DOHH2 (cell line): ENCODE measurements at regions not wholly inside any gene's neighbourhood (a gene's known extent, or its start where the extent isn't known, plus 50 kb on each side); places are given as distances from the start of the nearest gene placed in this dataset.

ENCODE experiments used
- H3F3A ChIP-seq: fragments of 200-600 bp; sonication (generic), shearing (Covaris generic); 2 replicates; pipeline ENCODE4 v1.6.0; 2016; ENCODE audit warnings: antibody characterized with exemption, mild to moderate bottlenecking; ENCODE audit not compliant: control insufficient read depth, insufficient read depth
- H3K27ac ChIP-seq: fragments of 200-600 bp; sonication (generic); 2 replicates; pipeline ENCODE4 v1.5.1; 2014; ENCODE audit warnings: low read depth, mild to moderate bottlenecking, low read length, moderate library complexity
- H3K27me3 ChIP-seq: fragments of 200-600 bp; sonication (generic); 2 replicates; pipeline ENCODE4 v1.6.1; 2014; ENCODE audit warnings: mild to moderate bottlenecking, low read length, mixed read lengths; ENCODE audit not compliant: control insufficient read depth
- H3K36me3 ChIP-seq: fragments of 200-600 bp; sonication (generic); 2 replicates; pipeline ENCODE4 v1.6.1; 2014; ENCODE audit warnings: mild to moderate bottlenecking, low read length, moderate library complexity, mixed read lengths; ENCODE audit not compliant: control insufficient read depth
- H3K4me1 ChIP-seq: fragments of 200-600 bp; sonication (generic); 2 replicates; pipeline ENCODE4 v1.6.1; 2014; ENCODE audit warnings: mild to moderate bottlenecking, low read length, mixed read lengths; ENCODE audit not compliant: control insufficient read depth
- H3K4me2 ChIP-seq: fragments of 200-600 bp; sonication (generic); 2 replicates; pipeline ENCODE4 v1.6.0; 2014; ENCODE audit warnings: mild to moderate bottlenecking, low read length, moderate library complexity
- H3K4me3 ChIP-seq: fragments of 200-600 bp; sonication (generic); 2 replicates; pipeline ENCODE4 v1.5.1; 2014; ENCODE audit warnings: mild to moderate bottlenecking, low read length, mixed read lengths
- H3K79me2 ChIP-seq: fragments of 200-600 bp; sonication (generic); 2 replicates; pipeline ENCODE4 v1.6.1; 2014; ENCODE audit warnings: mild to moderate bottlenecking, low read length, mixed read lengths; ENCODE audit not compliant: control insufficient read depth
- H3K9me2 ChIP-seq: fragments of 200-600 bp; sonication (generic); replicated peaks from 2 replicates; pipeline ENCODE4 v1.6.1; 2014; ENCODE audit warnings: mild to moderate bottlenecking, low read length, mixed read lengths; ENCODE audit not compliant: control insufficient read depth
- H3K9me3 ChIP-seq: fragments of 200-600 bp; sonication (generic); 2 replicates; pipeline ENCODE4 v1.6.1; 2014; ENCODE audit warnings: antibody characterized with exemption, low read length, mixed read lengths; ENCODE audit not compliant: control insufficient read depth, insufficient read depth
- H4K20me1 ChIP-seq: fragments of 200-600 bp; sonication (generic); 2 replicates; pipeline ENCODE4 v1.6.0; 2014; ENCODE audit warnings: low read depth, mild to moderate bottlenecking, antibody characterized with exemption, low read length, moderate library complexity; ENCODE audit not compliant: control insufficient read depth, insufficient read depth
- CTCF ChIP-seq: fragments of 200-600 bp; sonication (generic); IDR thresholded peaks from one replicate; pipeline ENCODE4 v1.5.1; 2014; ENCODE audit warnings: antibody characterized with exemption, mild to moderate bottlenecking, low read depth, low read length; ENCODE audit not compliant: poor library complexity, severe bottlenecking
- EZH2phosphoT487 ChIP-seq: fragments of 200-600 bp; sonication (generic); IDR thresholded peaks from 2 replicates; pipeline ENCODE4 v1.6.1; 2017; ENCODE audit warnings: borderline replicate concordance, mild to moderate bottlenecking, antibody characterized with exemption, low read length, moderate library complexity, mixed read lengths

- no peaks in the 10 kb centered on the region for H3F3A ChIP-seq
- no peaks in the 10 kb centered on the region for H4K20me1 ChIP-seq
- H3K4me2 ChIP-seq, result no peak overlapping the region
- no peak overlapping the region for H3K27ac ChIP-seq
- no peak overlapping the region for H3K4me3 ChIP-seq
- no peaks in the 10 kb centered on the region for H3K9me3 ChIP-seq
- H3K79me2 ChIP-seq, result no peaks in the 10 kb centered on the region
- no peaks in the 10 kb centered on the region for H3K36me3 ChIP-seq
- TF ChIP-seq EZH2phosphoT487 (no peak), CTCF (no peak)
- H3K4me1 ChIP-seq, result no peaks in the 10 kb centered on the region
- H3K27me3 ChIP-seq, result no peaks in the 10 kb centered on the region
- H3K9me2 ChIP-seq, result no peaks in the 10 kb centered on the region
Observed at GRCh38 chr4:175444512-175444911, 367.6 kb downstream of the GPM6A start.

GRCh38 chr4:175447016-175447415, 365.0 kb downstream of the GPM6A start:
- no peaks in the 10 kb centered on the region for H3F3A ChIP-seq
- H3K27me3 ChIP-seq, result no peaks in the 10 kb centered on the region
- no peaks in the 10 kb centered on the region for H3K79me2 ChIP-seq
- no peaks in the 10 kb centered on the region for H3K36me3 ChIP-seq
- H3K4me2 ChIP-seq, result no peak overlapping the region
- no peaks in the 10 kb centered on the region for H3K9me2 ChIP-seq
- no peak overlapping the region for H3K4me3 ChIP-seq
- no peak overlapping the region for H3K27ac ChIP-seq
- H4K20me1 ChIP-seq, result no peaks in the 10 kb centered on the region
- H3K4me1 ChIP-seq, result no peaks in the 10 kb centered on the region
- TF ChIP-seq CTCF, result no peak
- TF ChIP-seq EZH2phosphoT487, result no peak
- no peaks in the 10 kb centered on the region for H3K9me3 ChIP-seq

GRCh38 chr4:175450446-175450845, 361.6 kb downstream of the GPM6A start:
- no peaks in the 10 kb centered on the region for H3K9me2 ChIP-seq
- no peak overlapping the region for H3K4me2 ChIP-seq
- TF ChIP-seq CTCF, result no peak
- TF ChIP-seq EZH2phosphoT487, result no peak
- no peaks in the 10 kb centered on the region for H3K36me3 ChIP-seq
- H3F3A ChIP-seq, result no peaks in the 10 kb centered on the region
- H3K79me2 ChIP-seq, result no peaks in the 10 kb centered on the region
- no peak overlapping the region for H3K4me3 ChIP-seq
- H3K27ac ChIP-seq, result no peak overlapping the region
- H3K9me3 ChIP-seq, result no peaks in the 10 kb centered on the region
- H3K27me3 ChIP-seq, result no peaks in the 10 kb centered on the region
- H3K4me1 ChIP-seq, result no peaks in the 10 kb centered on the region
- H4K20me1 ChIP-seq, result no peaks in the 10 kb centered on the region
